WTC11 (cell line): ENCODE measurements at regions not wholly inside any gene's neighbourhood (a gene's known extent, or its start where the extent isn't known, plus 50 kb on each side); places are given as distances from the start of the nearest gene placed in this dataset.

Experiments used
- ATAC-seq: fragments of 200-7000 bp; cut with Tn5 transposase; 2 replicates; pipeline ENCODE4 v1.10.0; 2021; ENCODE audit warnings: mild to moderate bottlenecking, moderate library complexity
- CTCF ChIA-PET: fragments of 300-600 bp; sonication (Branson Sonifier 250); formaldehyde crosslinking; loops from one replicate; lab custom pipeline; 2021; ENCODE audit warnings: antibody characterized with exemption; lab: Charles Lee
- POLR2A ChIA-PET: fragments of 350-600 bp; sonication (Branson Sonifier 250); formaldehyde crosslinking; loops from one replicate; lab custom pipeline; 2021; ENCODE audit warnings: antibody characterized with exemption; lab: Charles Lee
- DNase-seq: peaks from one replicate; pipeline ENCODE4 v3.0.0; 2021; ENCODE audit warnings: low spot score
- H3K27ac Mint-ChIP-seq: 2 replicates; pipeline ENCODE4 v1.8.0; 2021; ENCODE audit warnings: mixed read lengths
- H3K27me3 Mint-ChIP-seq: 2 replicates; pipeline ENCODE4 v1.8.0; 2021; ENCODE audit warnings: low read depth, mild to moderate bottlenecking, moderate library complexity, mixed read lengths
- H3K36me3 Mint-ChIP-seq: 2 replicates; pipeline ENCODE4 v1.8.0; 2021; ENCODE audit warnings: mixed read lengths
- H3K4me1 Mint-ChIP-seq: 2 replicates; pipeline ENCODE4 v1.8.0; 2022; ENCODE audit warnings: mixed read lengths
- H3K4me3 Mint-ChIP-seq: 2 replicates; pipeline ENCODE4 v1.8.0; 2021; ENCODE audit warnings: mild to moderate bottlenecking, moderate library complexity, mixed read lengths
- H3K9me3 Mint-ChIP-seq: 2 replicates; pipeline ENCODE4 v1.8.0; 2021; ENCODE audit warnings: mixed read lengths
- CREM ChIP-seq: sonication (generic); formaldehyde crosslinking; IDR thresholded peaks from 2 replicates; pipeline ENCODE4 v1.8.1; 2022; ENCODE audit warnings: mild to moderate bottlenecking, missing genetic modification reagents, moderate library complexity
- GRHL2 ChIP-seq: fragments of 250-450 bp; sonication (Bioruptor Pico); IDR thresholded peaks from 2 replicates; pipeline ENCODE4 v1.8.0; 2022; ENCODE audit warnings: mild to moderate bottlenecking, moderate library complexity; ENCODE audit not compliant: insufficient replicate concordance, severe bottlenecking
- GTF2I ChIP-seq: fragments of 250-450 bp; sonication (Bioruptor Pico); conservative IDR thresholded peaks from 2 replicates; pipeline ENCODE4 v1.4.0; 2021; ENCODE audit warnings: mild to moderate bottlenecking
- IRF2 ChIP-seq: sonication (generic); formaldehyde crosslinking; IDR thresholded peaks from 2 replicates; pipeline ENCODE4 v1.8.0; 2022; ENCODE audit warnings: low read depth, missing genetic modification reagents, borderline replicate concordance
- KAT7 ChIP-seq: sonication (generic); formaldehyde crosslinking; IDR thresholded peaks from 2 replicates; pipeline ENCODE4 v1.8.1; 2023; ENCODE audit warnings: missing genetic modification reagents, mild to moderate bottlenecking, borderline replicate concordance
- MYBL2 ChIP-seq: sonication (generic); formaldehyde crosslinking; IDR thresholded peaks from 2 replicates; pipeline ENCODE4 v1.8.1; 2023; ENCODE audit warnings: mild to moderate bottlenecking, moderate library complexity, missing genetic modification reagents
- OVOL2 ChIP-seq: fragments of 250-450 bp; sonication (Bioruptor Pico); IDR thresholded peaks from 2 replicates; pipeline ENCODE4 v1.9.0; 2021; ENCODE audit warnings: mild to moderate bottlenecking, borderline replicate concordance
- RORB ChIP-seq: fragments of 250-450 bp; sonication (Bioruptor Pico); IDR thresholded peaks from 2 replicates; pipeline ENCODE4 v1.9.0; 2021; ENCODE audit warnings: mild to moderate bottlenecking
- SMAD3 ChIP-seq: sonication (generic); formaldehyde crosslinking; IDR thresholded peaks from 2 replicates; pipeline ENCODE4 v1.8.0; 2022; ENCODE audit warnings: missing genetic modification reagents, mild to moderate bottlenecking, borderline replicate concordance
- STAT6 ChIP-seq: sonication (generic); formaldehyde crosslinking; conservative IDR thresholded peaks from 2 replicates; pipeline ENCODE4 v1.8.1; 2023; ENCODE audit warnings: mild to moderate bottlenecking, low read depth, missing genetic modification reagents, moderate library complexity
- TEAD1 ChIP-seq: sonication (generic); formaldehyde crosslinking; IDR thresholded peaks from 2 replicates; pipeline ENCODE4 v1.8.0; 2022; ENCODE audit warnings: mild to moderate bottlenecking, missing genetic modification reagents
- TEAD4 ChIP-seq: sonication (generic); formaldehyde crosslinking; IDR thresholded peaks from 2 replicates; pipeline ENCODE4 v1.8.0; 2022; ENCODE audit warnings: mild to moderate bottlenecking, missing genetic modification reagents
- USF2 ChIP-seq: sonication (generic); formaldehyde crosslinking; IDR thresholded peaks from 2 replicates; pipeline ENCODE4 v1.8.1; 2023; ENCODE audit warnings: mild to moderate bottlenecking, missing genetic modification reagents, moderate library complexity
- TF ChIP-seq, protein P1 (sequence below): sonication (generic); formaldehyde crosslinking; IDR thresholded peaks from 2 replicates; pipeline ENCODE4 v1.8.0; 2022; ENCODE audit warnings: mild to moderate bottlenecking, missing genetic modification reagents
- TF ChIP-seq, protein P2 (sequence below): fragments of 250-450 bp; sonication (Bioruptor Pico); IDR thresholded peaks from 2 replicates; pipeline ENCODE4 v1.9.0; 2021; ENCODE audit warnings: mild to moderate bottlenecking, borderline replicate concordance

GRCh38 chr5:154603953-154604679, 126.1 kb upstream of the HAND1 start:
- ChIA-PET CTCF (interaction anchor here (0.8 to 1.9 kb wide), 5 partner anchors 28 to 531 kb away, joined by 3 to 11 read pairs (median 4); no protein-coding TSS in a partner anchor), POLR2A (no interaction called here)
- TF ChIP-seq TEAD1 (CRISPR knock-in tag) = no peak
- 0 out of 2 replicates have a peak, but pooled peaks have one; percentile 12 for TF ChIP-seq GTF2I
- H3K4me3 Mint-ChIP-seq = peak overlapping the region; percentile 18; the same call in 1 of the 2 replicates
- H3K27me3 Mint-ChIP-seq = peaks cover 41% of the 10 kb centered on the region
- ATAC-seq (peak; percentile 40), DNase-seq (peak; percentile 26)
- H3K36me3 Mint-ChIP-seq = no peaks in the 10 kb centered on the region
- H3K27ac Mint-ChIP-seq = no peak overlapping the region
- no peaks in the 10 kb centered on the region for H3K9me3 Mint-ChIP-seq
- H3K4me1 Mint-ChIP-seq = peaks cover 25% of the 10 kb centered on the region

DNA sequence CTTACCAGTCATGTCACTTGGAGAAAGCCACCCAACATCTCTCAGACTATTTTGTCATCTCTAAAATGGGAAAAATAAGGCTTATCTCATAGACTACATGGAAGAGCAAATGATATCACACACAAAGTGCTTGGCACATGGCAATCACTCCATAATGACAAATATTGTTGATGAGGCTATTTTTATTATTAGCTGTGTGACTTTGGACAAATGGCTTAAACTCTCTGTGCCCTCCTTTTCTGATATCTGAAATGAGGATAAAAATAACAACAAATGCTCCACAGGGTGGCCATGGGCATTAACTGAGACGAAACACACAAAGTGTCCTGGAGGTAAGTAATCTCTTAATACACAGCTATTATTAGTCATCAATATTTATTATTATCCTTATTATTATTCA, 125.5 kb upstream of the HAND1 start:
- Mint-ChIP-seq H3K36me3 (no peaks in the 10 kb centered on the region), H3K4me3 (no peak overlapping the region), H3K9me3 (no peaks in the 10 kb centered on the region), H3K27ac (no peak overlapping the region), H3K4me1 (peaks cover 19% of the 10 kb centered on the region), H3K27me3 (peaks cover 39% of the 10 kb centered on the region)
- CTCF ChIA-PET = interaction anchor here (0.8 to 1.9 kb wide), 5 partner anchors 28 to 531 kb away, joined by 3 to 11 read pairs (median 4); no protein-coding TSS in a partner anchor
- DNase-seq (no peak), ATAC-seq (no peak)
- POLR2A ChIA-PET = no interaction called here
- TF ChIP-seq TEAD4 = no peak
- TF ChIP-seq GRHL2 (CRISPR knock-in tag) = no peak
- TF ChIP-seq CREM (CRISPR knock-in tag) = no peak
- TF ChIP-seq USF2 (CRISPR knock-in tag) = no peak
- TF ChIP-seq, protein P1, sequence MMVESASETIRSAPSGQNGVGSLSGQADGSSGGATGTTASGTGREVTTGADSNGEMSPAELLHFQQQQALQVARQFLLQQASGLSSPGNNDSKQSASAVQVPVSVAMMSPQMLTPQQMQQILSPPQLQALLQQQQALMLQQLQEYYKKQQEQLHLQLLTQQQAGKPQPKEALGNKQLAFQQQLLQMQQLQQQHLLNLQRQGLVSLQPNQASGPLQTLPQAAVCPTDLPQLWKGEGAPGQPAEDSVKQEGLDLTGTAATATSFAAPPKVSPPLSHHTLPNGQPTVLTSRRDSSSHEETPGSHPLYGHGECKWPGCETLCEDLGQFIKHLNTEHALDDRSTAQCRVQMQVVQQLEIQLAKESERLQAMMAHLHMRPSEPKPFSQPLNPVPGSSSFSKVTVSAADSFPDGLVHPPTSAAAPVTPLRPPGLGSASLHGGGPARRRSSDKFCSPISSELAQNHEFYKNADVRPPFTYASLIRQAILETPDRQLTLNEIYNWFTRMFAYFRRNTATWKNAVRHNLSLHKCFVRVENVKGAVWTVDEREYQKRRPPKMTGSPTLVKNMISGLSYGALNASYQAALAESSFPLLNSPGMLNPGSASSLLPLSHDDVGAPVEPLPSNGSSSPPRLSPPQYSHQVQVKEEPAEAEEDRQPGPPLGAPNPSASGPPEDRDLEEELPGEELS (CRISPR knock-in tag) = no peak
- no peak for TF ChIP-seq IRF2
- no peak for TF ChIP-seq KAT7 (CRISPR knock-in tag)
- TF ChIP-seq SMAD3 = no peak
- no peak for TF ChIP-seq OVOL2 (CRISPR knock-in tag)
- no peak for TF ChIP-seq STAT6 (CRISPR knock-in tag)
- TF ChIP-seq TEAD1 (CRISPR knock-in tag) = no peak
- no peak for TF ChIP-seq RORB (CRISPR knock-in tag)

GRCh38 chr5:154603011-154603410, 125.0 kb upstream of the HAND1 start:
- Mint-ChIP-seq H3K36me3 (no peaks in the 10 kb centered on the region), H3K27ac (no peak overlapping the region), H3K9me3 (no peaks in the 10 kb centered on the region), H3K4me1 (peaks cover 14% of the 10 kb centered on the region), H3K27me3 (peaks cover 38% of the 10 kb centered on the region), H3K4me3 (no peak overlapping the region)
- DNase-seq (no peak), ATAC-seq (no peak)
- CTCF ChIA-PET = interaction anchor here (0.8 to 1.9 kb wide), 6 partner anchors 29 to 530 kb away, joined by 3 to 11 read pairs (median 4); no protein-coding TSS in a partner anchor
- POLR2A ChIA-PET = no interaction called here
- TF ChIP-seq MYBL2 = no peak
- TF ChIP-seq, protein P2, sequence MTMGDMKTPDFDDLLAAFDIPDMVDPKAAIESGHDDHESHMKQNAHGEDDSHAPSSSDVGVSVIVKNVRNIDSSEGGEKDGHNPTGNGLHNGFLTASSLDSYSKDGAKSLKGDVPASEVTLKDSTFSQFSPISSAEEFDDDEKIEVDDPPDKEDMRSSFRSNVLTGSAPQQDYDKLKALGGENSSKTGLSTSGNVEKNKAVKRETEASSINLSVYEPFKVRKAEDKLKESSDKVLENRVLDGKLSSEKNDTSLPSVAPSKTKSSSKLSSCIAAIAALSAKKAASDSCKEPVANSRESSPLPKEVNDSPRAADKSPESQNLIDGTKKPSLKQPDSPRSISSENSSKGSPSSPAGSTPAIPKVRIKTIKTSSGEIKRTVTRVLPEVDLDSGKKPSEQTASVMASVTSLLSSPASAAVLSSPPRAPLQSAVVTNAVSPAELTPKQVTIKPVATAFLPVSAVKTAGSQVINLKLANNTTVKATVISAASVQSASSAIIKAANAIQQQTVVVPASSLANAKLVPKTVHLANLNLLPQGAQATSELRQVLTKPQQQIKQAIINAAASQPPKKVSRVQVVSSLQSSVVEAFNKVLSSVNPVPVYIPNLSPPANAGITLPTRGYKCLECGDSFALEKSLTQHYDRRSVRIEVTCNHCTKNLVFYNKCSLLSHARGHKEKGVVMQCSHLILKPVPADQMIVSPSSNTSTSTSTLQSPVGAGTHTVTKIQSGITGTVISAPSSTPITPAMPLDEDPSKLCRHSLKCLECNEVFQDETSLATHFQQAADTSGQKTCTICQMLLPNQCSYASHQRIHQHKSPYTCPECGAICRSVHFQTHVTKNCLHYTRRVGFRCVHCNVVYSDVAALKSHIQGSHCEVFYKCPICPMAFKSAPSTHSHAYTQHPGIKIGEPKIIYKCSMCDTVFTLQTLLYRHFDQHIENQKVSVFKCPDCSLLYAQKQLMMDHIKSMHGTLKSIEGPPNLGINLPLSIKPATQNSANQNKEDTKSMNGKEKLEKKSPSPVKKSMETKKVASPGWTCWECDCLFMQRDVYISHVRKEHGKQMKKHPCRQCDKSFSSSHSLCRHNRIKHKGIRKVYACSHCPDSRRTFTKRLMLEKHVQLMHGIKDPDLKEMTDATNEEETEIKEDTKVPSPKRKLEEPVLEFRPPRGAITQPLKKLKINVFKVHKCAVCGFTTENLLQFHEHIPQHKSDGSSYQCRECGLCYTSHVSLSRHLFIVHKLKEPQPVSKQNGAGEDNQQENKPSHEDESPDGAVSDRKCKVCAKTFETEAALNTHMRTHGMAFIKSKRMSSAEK (CRISPR knock-in tag) = no peak
